ENCODE measurements at regions not wholly inside any gene's neighbourhood (a gene's known extent, or its start where the extent isn't known, plus 50 kb on each side); places are given as distances from the start of the nearest gene placed in this dataset.
A peak's percentile ranks its signal among the peaks of the same experiment; 100 is the strongest.

GRCh38 chr2:235115521-235115920 lies 163.7 kb downstream of the SH3BP4 start:
- no peak for DNase-seq (ENCODE audit: low read depth in 1 of 2, low spot score in 1 of 2)
- no peak overlapping the region for H3K27ac ChIP-seq (replicated peaks)
- peaks cover 4% of the 10 kb centered on the region for H3K27me3 ChIP-seq (ENCODE audit: insufficient read depth, poor library complexity, severe bottlenecking)
- no peak overlapping the region for H3K4me3 ChIP-seq (replicated peaks; ENCODE audit: insufficient read depth, low read length)
- TF ChIP-seq, protein P1, sequence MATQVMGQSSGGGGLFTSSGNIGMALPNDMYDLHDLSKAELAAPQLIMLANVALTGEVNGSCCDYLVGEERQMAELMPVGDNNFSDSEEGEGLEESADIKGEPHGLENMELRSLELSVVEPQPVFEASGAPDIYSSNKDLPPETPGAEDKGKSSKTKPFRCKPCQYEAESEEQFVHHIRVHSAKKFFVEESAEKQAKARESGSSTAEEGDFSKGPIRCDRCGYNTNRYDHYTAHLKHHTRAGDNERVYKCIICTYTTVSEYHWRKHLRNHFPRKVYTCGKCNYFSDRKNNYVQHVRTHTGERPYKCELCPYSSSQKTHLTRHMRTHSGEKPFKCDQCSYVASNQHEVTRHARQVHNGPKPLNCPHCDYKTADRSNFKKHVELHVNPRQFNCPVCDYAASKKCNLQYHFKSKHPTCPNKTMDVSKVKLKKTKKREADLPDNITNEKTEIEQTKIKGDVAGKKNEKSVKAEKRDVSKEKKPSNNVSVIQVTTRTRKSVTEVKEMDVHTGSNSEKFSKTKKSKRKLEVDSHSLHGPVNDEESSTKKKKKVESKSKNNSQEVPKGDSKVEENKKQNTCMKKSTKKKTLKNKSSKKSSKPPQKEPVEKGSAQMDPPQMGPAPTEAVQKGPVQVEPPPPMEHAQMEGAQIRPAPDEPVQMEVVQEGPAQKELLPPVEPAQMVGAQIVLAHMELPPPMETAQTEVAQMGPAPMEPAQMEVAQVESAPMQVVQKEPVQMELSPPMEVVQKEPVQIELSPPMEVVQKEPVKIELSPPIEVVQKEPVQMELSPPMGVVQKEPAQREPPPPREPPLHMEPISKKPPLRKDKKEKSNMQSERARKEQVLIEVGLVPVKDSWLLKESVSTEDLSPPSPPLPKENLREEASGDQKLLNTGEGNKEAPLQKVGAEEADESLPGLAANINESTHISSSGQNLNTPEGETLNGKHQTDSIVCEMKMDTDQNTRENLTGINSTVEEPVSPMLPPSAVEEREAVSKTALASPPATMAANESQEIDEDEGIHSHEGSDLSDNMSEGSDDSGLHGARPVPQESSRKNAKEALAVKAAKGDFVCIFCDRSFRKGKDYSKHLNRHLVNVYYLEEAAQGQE (IDR thresholded peaks at IDR 0.05; ENCODE audit: insufficient replicate concordance, low read depth) = no peak
- TF ChIP-seq, protein P2, sequence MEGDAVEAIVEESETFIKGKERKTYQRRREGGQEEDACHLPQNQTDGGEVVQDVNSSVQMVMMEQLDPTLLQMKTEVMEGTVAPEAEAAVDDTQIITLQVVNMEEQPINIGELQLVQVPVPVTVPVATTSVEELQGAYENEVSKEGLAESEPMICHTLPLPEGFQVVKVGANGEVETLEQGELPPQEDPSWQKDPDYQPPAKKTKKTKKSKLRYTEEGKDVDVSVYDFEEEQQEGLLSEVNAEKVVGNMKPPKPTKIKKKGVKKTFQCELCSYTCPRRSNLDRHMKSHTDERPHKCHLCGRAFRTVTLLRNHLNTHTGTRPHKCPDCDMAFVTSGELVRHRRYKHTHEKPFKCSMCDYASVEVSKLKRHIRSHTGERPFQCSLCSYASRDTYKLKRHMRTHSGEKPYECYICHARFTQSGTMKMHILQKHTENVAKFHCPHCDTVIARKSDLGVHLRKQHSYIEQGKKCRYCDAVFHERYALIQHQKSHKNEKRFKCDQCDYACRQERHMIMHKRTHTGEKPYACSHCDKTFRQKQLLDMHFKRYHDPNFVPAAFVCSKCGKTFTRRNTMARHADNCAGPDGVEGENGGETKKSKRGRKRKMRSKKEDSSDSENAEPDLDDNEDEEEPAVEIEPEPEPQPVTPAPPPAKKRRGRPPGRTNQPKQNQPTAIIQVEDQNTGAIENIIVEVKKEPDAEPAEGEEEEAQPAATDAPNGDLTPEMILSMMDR (IDR thresholded peaks at IDR 0.05; ENCODE audit: insufficient read depth, low read length) = no peak
- TF ChIP-seq POLR2AphosphoS5 (IDR thresholded peaks at IDR 0.05; ENCODE audit: low read depth) = no peak
- TF ChIP-seq GABPA (IDR thresholded peaks at IDR 0.05; ENCODE audit: low read depth) = no peak
- no peak for TF ChIP-seq SPI1 (IDR thresholded peaks at IDR 0.05; ENCODE audit: borderline replicate concordance, low read depth)

DNA sequence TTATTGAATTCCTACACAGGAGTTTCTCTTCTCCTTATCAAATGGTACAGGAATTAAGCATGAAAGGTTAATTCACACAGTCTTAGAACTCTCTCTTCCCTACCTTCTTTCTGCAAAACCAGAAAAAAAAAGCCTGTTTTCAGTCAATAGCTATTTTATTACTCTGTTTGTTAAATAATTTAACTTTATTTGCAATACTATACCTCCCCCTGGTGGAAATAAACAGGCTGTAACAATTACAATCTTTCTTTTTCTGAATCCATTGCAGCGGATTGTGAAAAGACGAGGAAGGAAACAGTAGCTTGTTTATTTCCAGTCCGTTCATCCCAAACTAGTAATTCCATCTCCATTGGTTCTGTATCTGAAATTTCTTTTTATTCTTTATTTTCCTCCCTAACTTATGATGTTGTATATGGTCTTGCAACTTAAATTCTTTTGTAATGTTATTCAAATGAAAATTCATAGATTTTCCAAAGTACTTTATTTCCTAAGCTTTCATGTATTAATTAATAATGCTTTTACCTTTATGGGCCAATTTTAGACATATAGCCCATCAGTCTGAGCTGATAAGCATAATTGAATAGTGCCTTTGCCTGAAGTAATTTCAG lies 165.2 kb downstream of the SH3BP4 start:
- peaks cover 4% of the 10 kb centered on the region for H3K27me3 ChIP-seq (ENCODE audit: insufficient read depth, poor library complexity, severe bottlenecking)
- no peak overlapping the region for H3K27ac ChIP-seq (replicated peaks)
- TF ChIP-seq, protein P2 (IDR thresholded peaks at IDR 0.05; ENCODE audit: insufficient read depth, low read length) = peak; percentile 5
- TF ChIP-seq SPI1 (IDR thresholded peaks at IDR 0.05; ENCODE audit: borderline replicate concordance, low read depth) = no peak
- H3K4me3 ChIP-seq (replicated peaks; ENCODE audit: insufficient read depth, low read length) = no peak overlapping the region
- no peak for DNase-seq (ENCODE audit: low read depth in 1 of 2, low spot score in 1 of 2)

DNA sequence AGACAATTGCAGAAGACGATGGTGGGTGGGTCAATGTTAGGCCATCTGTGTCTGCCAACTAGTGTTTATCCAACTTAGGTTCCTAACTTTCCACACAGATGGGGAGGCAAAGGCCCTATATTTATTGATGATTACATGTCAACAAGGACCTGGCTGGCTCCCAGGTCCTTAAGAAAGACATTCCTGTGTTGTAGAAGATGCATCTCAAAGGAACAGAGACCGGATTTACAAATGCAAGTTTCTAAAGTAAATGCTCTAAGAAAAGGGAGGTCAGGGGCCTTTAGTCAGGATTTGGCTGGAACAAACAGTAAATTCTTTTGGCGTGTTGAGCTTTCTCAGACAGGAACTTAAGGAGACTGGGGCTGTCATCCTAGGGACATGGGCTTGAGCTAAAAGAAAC lies 175.0 kb downstream of the SH3BP4 start:
- no peak overlapping the region for H3K27ac ChIP-seq (replicated peaks)
- H3K4me3 ChIP-seq (replicated peaks; ENCODE audit: insufficient read depth, low read length) = no peak overlapping the region
- H3K27me3 ChIP-seq (ENCODE audit: insufficient read depth, poor library complexity, severe bottlenecking) = no peaks in the 10 kb centered on the region
- DNase-seq (ENCODE audit: low read depth in 1 of 2, low spot score in 1 of 2) = no peak
- TF ChIP-seq, protein P1 (IDR thresholded peaks at IDR 0.05; ENCODE audit: insufficient replicate concordance, low read depth) = no peak
- TF ChIP-seq GABPA (IDR thresholded peaks at IDR 0.05; ENCODE audit: low read depth) = no peak
- TF ChIP-seq, protein P2 (IDR thresholded peaks at IDR 0.05; ENCODE audit: insufficient read depth, low read length) = no peak

GRCh38 chr2:235127931-235128330 lies 176.1 kb downstream of the SH3BP4 start:
- H3K4me3 ChIP-seq (replicated peaks; ENCODE audit: insufficient read depth, low read length) = no peak overlapping the region
- H3K27ac ChIP-seq (replicated peaks) = no peak overlapping the region
- TF ChIP-seq, protein P1 (IDR thresholded peaks at IDR 0.05; ENCODE audit: insufficient replicate concordance, low read depth) = no peak
- TF ChIP-seq GABPA (IDR thresholded peaks at IDR 0.05; ENCODE audit: low read depth) (no peak), POLR2AphosphoS5 (IDR thresholded peaks at IDR 0.05; ENCODE audit: low read depth) (no peak), SPI1 (IDR thresholded peaks at IDR 0.05; ENCODE audit: borderline replicate concordance, low read depth) (no peak)
- TF ChIP-seq, protein P2 (IDR thresholded peaks at IDR 0.05; ENCODE audit: insufficient read depth, low read length) = no peak
- DNase-seq (ENCODE audit: low read depth in 1 of 2, low spot score in 1 of 2) = no peak
- no peaks in the 10 kb centered on the region for H3K27me3 ChIP-seq (ENCODE audit: insufficient read depth, poor library complexity, severe bottlenecking)
